Thyroid gland (tissue), 4 donors: ENCODE measurements at regions not wholly inside any gene's neighbourhood (a gene's known extent, or its start where the extent isn't known, plus 50 kb on each side); places are given as distances from the start of the nearest gene placed in this dataset.

Experiments
- DNase-seq, 2 donors: peaks; one replicate each; pipeline ENCODE4 v3.0.0-alpha.2; 2019
- H3K27ac ChIP-seq, 3 donors: fragments of 200-600 bp; sonication (generic); 1 replicate in 2 of 3; 2 replicates in 1 of 3; pipeline ENCODE4 v1.5.1; 2016 to 2019; ENCODE audit warnings: mild to moderate bottlenecking in 1 of 3, moderate library complexity in 1 of 3
- H3K27me3 ChIP-seq: fragments of 200-600 bp; sonication (generic); one replicate; pipeline ENCODE4 v1.5.1; 2019
- H3K36me3 ChIP-seq, 2 donors: fragments of 200-600 bp; sonication (generic); one replicate each; pipeline ENCODE4 v1.5.1; 2016 to 2019
- H3K4me1 ChIP-seq, 2 donors: fragments of 200-600 bp; sonication (generic); one replicate each; pipeline ENCODE4 v1.5.1; 2017 to 2019
- H3K4me3 ChIP-seq, 3 donors: fragments of 200-600 bp; sonication (generic); replicated peaks in 1 of 3; 1 replicate in 2 of 3; 2 replicates in 1 of 3; pipeline ENCODE4 v1.5.1; 2016; ENCODE audit warnings: mild to moderate bottlenecking in 1 of 3
- H3K9me3 ChIP-seq: fragments of 200-600 bp; sonication (generic); one replicate; pipeline ENCODE4 v1.5.1; 2017
- POLR2A ChIP-seq, 2 donors: fragments of 450-650 bp; IDR thresholded peaks; one replicate each; pipeline ENCODE4 v1.6.1; 2017; ENCODE audit warnings: antibody characterized with exemption in 2 of 2, mild to moderate bottlenecking in 2 of 2, moderate library complexity in 1 of 2
- WGBS, 2 donors: methylation state at CpG; one replicate each; pipeline ENCODE4 v1.1.5; 2017; 5-methylcytosine and 5-hydroxymethylcytosine counted together
- intact Hi-C: fragments of 100-400 bp; cut with DNase I; formaldehyde crosslinking; loops from one replicate; pipeline ENCODE4 v1.15.1; 2023
- TF ChIP-seq, protein P1 (sequence below), 6 experiments: fragments of 200-600 bp in 3 of 6; fragments of 450-650 bp in 3 of 6; sonication (generic) in 3 of 6; IDR thresholded peaks; one replicate each; pipeline ENCODE4 v1.5.1; 2016 to 2019; ENCODE audit warnings: antibody characterized with exemption in 6 of 6, mild to moderate bottlenecking in 2 of 6, inconsistent platforms in 1 of 6, moderate library complexity in 1 of 6

- 86% methylated on average over 12 of the region's 12 CpGs for WGBS, 2 donors
- Histone ChIP-seq H3K27ac (no peak overlapping the region), H3K27me3 (no peaks in the 10 kb centered on the region), H3K9me3 (no peaks in the 10 kb centered on the region), H3K36me3 (no peaks in the 10 kb centered on the region), H3K4me3 (no peak overlapping the region), H3K4me1 (peaks cover 8 to 23% of the 10 kb centered on the region in 2 donors)
- no peak for TF ChIP-seq POLR2A (IDR thresholded peaks at IDR 0.05)
- TF ChIP-seq, protein P1, sequence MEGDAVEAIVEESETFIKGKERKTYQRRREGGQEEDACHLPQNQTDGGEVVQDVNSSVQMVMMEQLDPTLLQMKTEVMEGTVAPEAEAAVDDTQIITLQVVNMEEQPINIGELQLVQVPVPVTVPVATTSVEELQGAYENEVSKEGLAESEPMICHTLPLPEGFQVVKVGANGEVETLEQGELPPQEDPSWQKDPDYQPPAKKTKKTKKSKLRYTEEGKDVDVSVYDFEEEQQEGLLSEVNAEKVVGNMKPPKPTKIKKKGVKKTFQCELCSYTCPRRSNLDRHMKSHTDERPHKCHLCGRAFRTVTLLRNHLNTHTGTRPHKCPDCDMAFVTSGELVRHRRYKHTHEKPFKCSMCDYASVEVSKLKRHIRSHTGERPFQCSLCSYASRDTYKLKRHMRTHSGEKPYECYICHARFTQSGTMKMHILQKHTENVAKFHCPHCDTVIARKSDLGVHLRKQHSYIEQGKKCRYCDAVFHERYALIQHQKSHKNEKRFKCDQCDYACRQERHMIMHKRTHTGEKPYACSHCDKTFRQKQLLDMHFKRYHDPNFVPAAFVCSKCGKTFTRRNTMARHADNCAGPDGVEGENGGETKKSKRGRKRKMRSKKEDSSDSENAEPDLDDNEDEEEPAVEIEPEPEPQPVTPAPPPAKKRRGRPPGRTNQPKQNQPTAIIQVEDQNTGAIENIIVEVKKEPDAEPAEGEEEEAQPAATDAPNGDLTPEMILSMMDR (IDR thresholded peaks at IDR 0.05): no peak
- intact Hi-C loops: no loop called here
- no peak for DNase-seq
Observed at GRCh38 chr14:34078117-34078743, 127.4 kb upstream of the EGLN3 start.

GRCh38 chr14:34075826-34076225 is 125.0 kb upstream of the EGLN3 start:
- Histone ChIP-seq H3K27ac (no peak overlapping the region), H3K27me3 (no peaks in the 10 kb centered on the region), H3K4me1 (peaks cover 0 to 6% of the 10 kb centered on the region in 2 donors), H3K9me3 (no peaks in the 10 kb centered on the region), H3K4me3 (no peak overlapping the region), H3K36me3 (no peaks in the 10 kb centered on the region)
- no peak for TF ChIP-seq POLR2A (IDR thresholded peaks at IDR 0.05)
- TF ChIP-seq, protein P1 (IDR thresholded peaks at IDR 0.05): no peak
- intact Hi-C loops: no loop called here
- WGBS, 2 donors: 56 to 63% methylated on average over 1 of the region's 1 CpG
- no peak for DNase-seq

GRCh38 chr14:34075042-34075744 is 124.3 kb upstream of the EGLN3 start:
- TF ChIP-seq, protein P1 (IDR thresholded peaks at IDR 0.05): no peak
- no peaks in the 10 kb centered on the region for H3K36me3 ChIP-seq
- no peak overlapping the region for H3K4me3 ChIP-seq
- WGBS, 2 donors: 75 to 85% methylated on average over 3 of the region's 3 CpGs
- peaks cover 0 to 9% of the 10 kb centered on the region in 2 donors for H3K4me1 ChIP-seq
- intact Hi-C loops: no loop called here
- no peaks in the 10 kb centered on the region for H3K27me3 ChIP-seq
- H3K27ac ChIP-seq: no peak overlapping the region
- DNase-seq: no peak
- H3K9me3 ChIP-seq: no peaks in the 10 kb centered on the region

DNA sequence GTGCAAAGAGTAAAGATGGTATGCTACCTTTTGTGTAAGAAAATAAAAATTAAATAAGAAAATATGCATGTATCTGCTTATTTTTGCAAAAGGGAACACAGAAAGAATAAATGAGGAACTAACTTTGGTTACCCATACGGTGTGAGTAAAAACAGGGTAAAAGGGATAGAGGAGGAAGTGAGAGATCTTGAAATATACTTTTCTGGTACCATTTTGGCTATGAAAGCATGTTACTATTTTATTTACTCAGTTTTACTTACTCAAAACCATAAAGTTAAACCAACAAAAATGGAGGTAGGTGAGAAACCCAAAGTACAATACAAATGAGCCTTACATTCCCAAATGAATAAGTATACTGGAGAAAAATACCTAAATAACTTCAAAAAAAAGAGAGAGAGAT is 122.0 kb upstream of the EGLN3 start:
- H3K27ac ChIP-seq: no peak overlapping the region
- H3K27me3 ChIP-seq: no peaks in the 10 kb centered on the region
- intact Hi-C loops: no loop called here
- DNase-seq: no peak
- 89 to 96% methylated on average over 1 of the region's 1 CpG for WGBS, 2 donors
- H3K9me3 ChIP-seq: no peaks in the 10 kb centered on the region
- H3K4me3 ChIP-seq: no peak overlapping the region
- TF ChIP-seq POLR2A (IDR thresholded peaks at IDR 0.05): no peak
- TF ChIP-seq, protein P1 (IDR thresholded peaks at IDR 0.05): no peak
- no peaks in the 10 kb centered on the region for H3K36me3 ChIP-seq
- peaks cover 9 to 12% of the 10 kb centered on the region in 2 donors for H3K4me1 ChIP-seq

DNA sequence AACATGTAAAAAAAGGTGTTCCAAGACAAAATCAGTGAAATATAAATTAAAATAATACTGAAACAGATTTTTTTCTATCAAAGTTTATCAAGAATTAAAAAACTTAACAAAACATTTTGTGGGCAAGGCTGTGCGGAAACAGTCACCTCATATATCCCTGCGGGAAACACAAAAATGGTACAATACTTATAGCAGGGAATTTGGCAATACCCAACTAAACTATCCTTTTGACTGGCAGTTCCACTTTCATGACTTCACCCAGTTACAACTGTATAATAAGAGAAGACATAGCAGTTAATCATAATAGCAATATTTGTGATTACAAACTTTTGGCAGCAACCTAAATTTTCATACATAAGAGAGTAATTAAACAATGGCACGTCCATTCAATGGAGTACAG is 121.5 kb upstream of the EGLN3 start:
- Histone ChIP-seq H3K27me3 (no peaks in the 10 kb centered on the region), H3K36me3 (no peaks in the 10 kb centered on the region), H3K27ac (no peak overlapping the region), H3K9me3 (no peaks in the 10 kb centered on the region), H3K4me3 (no peak overlapping the region), H3K4me1 (peaks cover 9 to 12% of the 10 kb centered on the region in 2 donors)
- TF ChIP-seq, protein P1 (IDR thresholded peaks at IDR 0.05): no peak
- no peak for TF ChIP-seq POLR2A (IDR thresholded peaks at IDR 0.05)
- intact Hi-C loops: no loop called here
- WGBS, 2 donors: 82 to 97% methylated on average over 3 of the region's 3 CpGs
- no peak for DNase-seq
